ENCODE measurements at regions not wholly inside any gene's neighbourhood (a gene's known extent, or its start where the extent isn't known, plus 50 kb on each side); places are given as distances from the start of the nearest gene placed in this dataset.

GRCh38 chr4:124907881-124908280 is 195.3 kb upstream of the ANKRD50 start:
- H3K9me3 ChIP-seq (ENCODE audit: low read depth, low read length, poor library complexity, severe bottlenecking) = no peaks in the 10 kb centered on the region
- DNase-seq (ENCODE audit: low spot score) = no peak
- H3K36me3 ChIP-seq (ENCODE audit: insufficient read depth, low read length, poor library complexity, severe bottlenecking) = no peaks in the 10 kb centered on the region
- H3K4me3 ChIP-seq (ENCODE audit: low read depth, low read length, poor library complexity, severe bottlenecking) = no peak overlapping the region
- BruUV-seq (replicated peaks) = no TSS peak
- no peaks in the 10 kb centered on the region for H3K27me3 ChIP-seq (replicated peaks; ENCODE audit: insufficient read depth, low read depth, low read length, poor library complexity)
- CTCF ChIA-PET = no interaction called here
- peaks cover 13% of the 10 kb centered on the region for H3K4me1 ChIP-seq (ENCODE audit: insufficient read depth, low read length, poor library complexity, severe bottlenecking)
- no peak for TF ChIP-seq CTCF (conservative IDR thresholded peaks at IDR 0.05; ENCODE audit: low read depth, low read length)
- TF ChIP-seq EZH2 (IDR thresholded peaks at IDR 0.05; ENCODE audit: borderline replicate concordance, low read depth, low read length, poor library complexity, severe bottlenecking) = no peak
- intact Hi-C loops (cut with micrococcal nuclease; ENCODE audit: unreplicated experiment) = no loop called here
- no peak overlapping the region for H3K27ac ChIP-seq (ENCODE audit: low read depth, low read length, poor library complexity, severe bottlenecking)
- POLR2A ChIA-PET (ENCODE audit: low non-redundant PET) = no interaction called here

GRCh38 chr4:124905441-124905840 is 192.9 kb upstream of the ANKRD50 start:
- CTCF ChIA-PET = no interaction called here
- H3K36me3 ChIP-seq (ENCODE audit: insufficient read depth, low read length, poor library complexity, severe bottlenecking) = no peaks in the 10 kb centered on the region
- no peak overlapping the region for H3K27ac ChIP-seq (ENCODE audit: low read depth, low read length, poor library complexity, severe bottlenecking)
- TF ChIP-seq CTCF (conservative IDR thresholded peaks at IDR 0.05; ENCODE audit: low read depth, low read length) (no peak), EZH2 (IDR thresholded peaks at IDR 0.05; ENCODE audit: borderline replicate concordance, low read depth, low read length, poor library complexity, severe bottlenecking) (no peak)
- no TSS peak for BruUV-seq (replicated peaks)
- H3K4me3 ChIP-seq (ENCODE audit: low read depth, low read length, poor library complexity, severe bottlenecking) = no peak overlapping the region
- DNase-seq (ENCODE audit: low spot score) = no peak
- H3K4me1 ChIP-seq (ENCODE audit: insufficient read depth, low read length, poor library complexity, severe bottlenecking) = peaks cover 13% of the 10 kb centered on the region
- H3K27me3 ChIP-seq (replicated peaks; ENCODE audit: insufficient read depth, low read depth, low read length, poor library complexity) = no peaks in the 10 kb centered on the region
- H3K9me3 ChIP-seq (ENCODE audit: low read depth, low read length, poor library complexity, severe bottlenecking) = no peaks in the 10 kb centered on the region
- POLR2A ChIA-PET (ENCODE audit: low non-redundant PET) = no interaction called here
- intact Hi-C loops (cut with micrococcal nuclease; ENCODE audit: unreplicated experiment) = no loop called here

GRCh38 chr4:124904723-124905388 is 192.3 kb upstream of the ANKRD50 start:
- ChIA-PET POLR2A (ENCODE audit: low non-redundant PET) (no interaction called here), CTCF (no interaction called here)
- no peak for DNase-seq (ENCODE audit: low spot score)
- TF ChIP-seq EZH2 (IDR thresholded peaks at IDR 0.05; ENCODE audit: borderline replicate concordance, low read depth, low read length, poor library complexity, severe bottlenecking) = no peak
- TF ChIP-seq CTCF (conservative IDR thresholded peaks at IDR 0.05; ENCODE audit: low read depth, low read length) = no peak
- no peaks in the 10 kb centered on the region for H3K9me3 ChIP-seq (ENCODE audit: low read depth, low read length, poor library complexity, severe bottlenecking)
- BruUV-seq (replicated peaks) = no TSS peak
- no peak overlapping the region for H3K27ac ChIP-seq (ENCODE audit: low read depth, low read length, poor library complexity, severe bottlenecking)
- H3K4me1 ChIP-seq (ENCODE audit: insufficient read depth, low read length, poor library complexity, severe bottlenecking) = peaks cover 13% of the 10 kb centered on the region
- H3K27me3 ChIP-seq (replicated peaks; ENCODE audit: insufficient read depth, low read depth, low read length, poor library complexity) = no peaks in the 10 kb centered on the region
- H3K4me3 ChIP-seq (ENCODE audit: low read depth, low read length, poor library complexity, severe bottlenecking) = no peak overlapping the region
- H3K36me3 ChIP-seq (ENCODE audit: insufficient read depth, low read length, poor library complexity, severe bottlenecking) = no peaks in the 10 kb centered on the region
- intact Hi-C loops (cut with micrococcal nuclease; ENCODE audit: unreplicated experiment) = no loop called here

All from A673 (cell line).